ENCODE measurements at regions not wholly inside any gene's neighbourhood (a gene's known extent, or its start where the extent isn't known, plus 50 kb on each side); places are given as distances from the start of the nearest gene placed in this dataset.

- Histone ChIP-seq H3K4me3 (ENCODE audit: extremely low read depth in 1 of 4, insufficient read depth in 2 of 4, low read depth in 3 of 4, low read length in 4 of 4) (no peak overlapping the region), H4K5ac (ENCODE audit: insufficient read length, low read depth, low read length) (no peak overlapping the region), H2BK120ac (replicated peaks; ENCODE audit: low read depth, low read length) (no peak overlapping the region), H2BK5ac (ENCODE audit: low read depth, low read length) (no peak overlapping the region), H3K18ac (ENCODE audit: extremely low read depth, low read length) (no peak overlapping the region), H4K8ac (ENCODE audit: extremely low read depth, insufficient read depth, low read length) (no peak overlapping the region), H3K23ac (ENCODE audit: insufficient read length) (no peak overlapping the region), H4K91ac (replicated peaks; ENCODE audit: insufficient read length, low read length) (no peak overlapping the region), H3K79me1 (ENCODE audit: low read depth, low read length) (no peaks in the 10 kb centered on the region), H3K36me3 (ENCODE audit: control insufficient read depth in 2 of 4, insufficient read depth in 4 of 4, low read length in 3 of 4) (no peaks in the 10 kb centered on the region), H2AFZ (ENCODE audit: low read length) (no peak overlapping the region), H3K4me2 (ENCODE audit: insufficient read depth in 1 of 2, low read depth in 2 of 2, low read length in 2 of 2) (no peak overlapping the region), H3K9ac (replicated peaks in 1 of 4; ENCODE audit: extremely low read depth in 1 of 4, low read depth in 3 of 4, low read length in 3 of 4) (no peak overlapping the region), H3K4me1 (replicated peaks in 1 of 4; ENCODE audit: control insufficient read depth in 3 of 4, insufficient read depth in 4 of 4, low read length in 3 of 4) (no peaks in the 10 kb centered on the region), H2BK12ac (ENCODE audit: low read depth, low read length) (no peak overlapping the region), H2BK15ac (ENCODE audit: low read length) (no peak overlapping the region), H3K14ac (ENCODE audit: insufficient read length) (no peak overlapping the region), H3K79me2 (ENCODE audit: control insufficient read depth in 1 of 2, insufficient read depth in 2 of 2, low read length in 2 of 2) (no peaks in the 10 kb centered on the region), H3K27ac (ENCODE audit: low read depth, low read length) (no peak overlapping the region), H2BK20ac (ENCODE audit: low read length) (no peak overlapping the region), H4K20me1 (replicated peaks in 1 of 2; ENCODE audit: control insufficient read depth in 1 of 2, insufficient read depth in 2 of 2, low read length in 2 of 2) (no peaks in the 10 kb centered on the region), H2AK5ac (ENCODE audit: low read depth, low read length) (no peak overlapping the region), H3K27me3 (replicated peaks in 1 of 4; ENCODE audit: control insufficient read depth in 3 of 4, extremely low read depth in 1 of 4, insufficient read depth in 3 of 4, low read length in 3 of 4) (no peaks in the 10 kb centered on the region), H3K56ac (replicated peaks; ENCODE audit: insufficient read length, low read depth, low read length) (no peak overlapping the region), H3K23me2 (ENCODE audit: low read depth, low read length) (no peaks in the 10 kb centered on the region), H3K4ac (replicated peaks; ENCODE audit: insufficient read length, low read depth, low read length) (no peak overlapping the region), H3K9me3 (ENCODE audit: insufficient read depth in 2 of 2, low read depth in 1 of 2, low read length in 1 of 2) (no peaks in the 10 kb centered on the region)
- WGBS, 2 experiments (ENCODE audit: extremely low coverage in 1 of 2, insufficient coverage in 1 of 2, insufficient read length in 1 of 2, insufficient replicate concordance in 2 of 2, low coverage in 1 of 2, low lambda C conversion rate in 2 of 2, missing lambda C conversion rate in 1 of 2): 83% methylated on average over 1 of the region's 1 CpG; no CpG with 5 or more reads in 1 of the 2 experiments
- no peak for DNase-seq (ENCODE audit: low read depth in 1 of 2, low spot score in 2 of 2)
- FAIRE-seq: no peak
- CTCF ChIA-PET (ENCODE audit: partially characterized antibody): no interaction called here
- POLR2A ChIA-PET (ENCODE audit: partially characterized antibody): no interaction called here
- TF ChIP-seq NRF1 (IDR thresholded peaks at IDR 0.05; ENCODE audit: low read depth, low read length) (no peak), SIN3A (conservative IDR thresholded peaks at IDR 0.05 in 1 of 2, IDR thresholded peaks at IDR 0.05 in 1 of 2; ENCODE audit: low read depth in 1 of 2, low read length in 2 of 2) (no peak), TBP (IDR thresholded peaks at IDR 0.05; ENCODE audit: low read depth, low read length) (no peak), EGR1 (IDR thresholded peaks at IDR 0.05; ENCODE audit: borderline replicate concordance, low read depth, low read length) (no peak), SP1 (IDR thresholded peaks at IDR 0.05; ENCODE audit: low read depth, low read length) (no peak), YY1 (IDR thresholded peaks at IDR 0.05; ENCODE audit: low read depth, low read length) (no peak), MAX (IDR thresholded peaks at IDR 0.05) (no peak), ASH2L (IDR thresholded peaks at IDR 0.05; ENCODE audit: low read length) (no peak), CEBPB (IDR thresholded peaks at IDR 0.05; ENCODE audit: low read depth, low read length) (no peak), KDM5A (IDR thresholded peaks at IDR 0.05; ENCODE audit: low read length) (no peak), POLR2AphosphoS5 (IDR thresholded peaks at IDR 0.05; ENCODE audit: low read depth, low read length) (no peak), NANOG (IDR thresholded peaks at IDR 0.05; ENCODE audit: insufficient read depth, low read depth, low read length, poor library complexity, severe bottlenecking) (no peak), RAD21 (IDR thresholded peaks at IDR 0.05 in 1 of 2, conservative IDR thresholded peaks at IDR 0.05 in 1 of 2; ENCODE audit: low read depth in 2 of 2, low read length in 2 of 2) (no peak), KDM1A (IDR thresholded peaks at IDR 0.05; ENCODE audit: borderline replicate concordance, low read length) (no peak), CHD1 (IDR thresholded peaks at IDR 0.05; ENCODE audit: low read depth, low read length) (no peak), RBBP5 (IDR thresholded peaks at IDR 0.05; ENCODE audit: borderline replicate concordance, low read depth, low read length) (no peak)
Measured at GRCh38 chr3:18765662-18766061, 340.5 kb upstream of the SATB1 start.

All from H1 (cell line).